ENCODE measurements at regions not wholly inside any gene's neighbourhood (a gene's known extent, or its start where the extent isn't known, plus 50 kb on each side); places are given as distances from the start of the nearest gene placed in this dataset.
A peak's percentile ranks its signal among the peaks of the same experiment; 100 is the strongest.

DNA sequence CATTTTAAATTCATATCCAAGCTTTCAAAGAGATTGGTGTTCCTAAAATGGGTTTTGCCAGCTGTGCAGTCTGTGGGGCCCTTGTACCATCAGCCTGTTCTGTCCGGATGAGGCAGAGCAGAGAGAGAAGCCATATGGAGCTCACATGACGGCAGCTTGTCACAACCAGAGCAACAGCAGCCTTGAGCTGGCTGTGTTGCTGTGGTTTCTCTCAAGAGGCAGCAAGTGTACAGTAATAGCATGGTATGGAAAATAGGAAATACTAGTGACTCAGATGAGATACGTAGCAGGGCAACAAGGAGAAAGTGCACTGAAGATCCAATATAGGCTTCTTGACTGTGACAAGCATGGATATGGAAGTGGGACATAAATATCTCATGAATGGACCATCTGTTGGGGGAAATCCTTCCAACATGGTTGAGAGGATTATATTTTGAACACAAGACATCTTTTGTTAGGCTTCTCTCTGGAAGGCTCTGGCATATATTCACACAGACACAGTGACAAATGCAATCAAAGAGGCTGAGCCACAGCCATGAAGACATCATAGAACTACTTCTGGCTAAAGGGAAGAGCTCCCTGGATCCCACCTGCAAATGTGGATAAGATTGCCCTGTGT is 251.0 kb upstream of the TAC1 start:
- no peaks in the 10 kb centered on the region for H3F3A ChIP-seq (ENCODE audit: insufficient read depth, low read length)
- no peak overlapping the region for H3K4me2 ChIP-seq (ENCODE audit: low read length)
- H3K9me3 ChIP-seq (ENCODE audit: low read length): no peaks in the 10 kb centered on the region
- no peaks in the 10 kb centered on the region for H3K4me1 ChIP-seq (ENCODE audit: insufficient read depth, low read length, severe bottlenecking)
- TF ChIP-seq, protein P1, sequence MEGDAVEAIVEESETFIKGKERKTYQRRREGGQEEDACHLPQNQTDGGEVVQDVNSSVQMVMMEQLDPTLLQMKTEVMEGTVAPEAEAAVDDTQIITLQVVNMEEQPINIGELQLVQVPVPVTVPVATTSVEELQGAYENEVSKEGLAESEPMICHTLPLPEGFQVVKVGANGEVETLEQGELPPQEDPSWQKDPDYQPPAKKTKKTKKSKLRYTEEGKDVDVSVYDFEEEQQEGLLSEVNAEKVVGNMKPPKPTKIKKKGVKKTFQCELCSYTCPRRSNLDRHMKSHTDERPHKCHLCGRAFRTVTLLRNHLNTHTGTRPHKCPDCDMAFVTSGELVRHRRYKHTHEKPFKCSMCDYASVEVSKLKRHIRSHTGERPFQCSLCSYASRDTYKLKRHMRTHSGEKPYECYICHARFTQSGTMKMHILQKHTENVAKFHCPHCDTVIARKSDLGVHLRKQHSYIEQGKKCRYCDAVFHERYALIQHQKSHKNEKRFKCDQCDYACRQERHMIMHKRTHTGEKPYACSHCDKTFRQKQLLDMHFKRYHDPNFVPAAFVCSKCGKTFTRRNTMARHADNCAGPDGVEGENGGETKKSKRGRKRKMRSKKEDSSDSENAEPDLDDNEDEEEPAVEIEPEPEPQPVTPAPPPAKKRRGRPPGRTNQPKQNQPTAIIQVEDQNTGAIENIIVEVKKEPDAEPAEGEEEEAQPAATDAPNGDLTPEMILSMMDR (IDR thresholded peaks at IDR 0.05; ENCODE audit: low read length): no peak
- no peak for TF ChIP-seq EZH2 (IDR thresholded peaks at IDR 0.05; ENCODE audit: borderline replicate concordance, low read length)
- H3K9ac ChIP-seq (ENCODE audit: low read length): no peak overlapping the region
- no peak overlapping the region for H2AFZ ChIP-seq (ENCODE audit: low read length)
- 0 out of 2 replicates have a peak, but pooled peaks cover 2% of the 10 kb centered on the region for H3K27me3 ChIP-seq (ENCODE audit: insufficient read depth, low read length)
- no peaks in the 10 kb centered on the region for H3K36me3 ChIP-seq (ENCODE audit: insufficient read depth, low read length)
- no peak overlapping the region for H3K4me3 ChIP-seq (ENCODE audit: low read depth, low read length, poor library complexity, severe bottlenecking)
- H3K9me2 ChIP-seq (ENCODE audit: low read depth, low read length): no peaks in the 10 kb centered on the region
- H4K20me1 ChIP-seq (ENCODE audit: insufficient read depth, low read length): no peaks in the 10 kb centered on the region
- no peaks in the 10 kb centered on the region for H3K79me2 ChIP-seq (ENCODE audit: insufficient read depth, low read length)
- no peak overlapping the region for H3K27ac ChIP-seq (ENCODE audit: low read depth, low read length, poor library complexity, severe bottlenecking)

DNA sequence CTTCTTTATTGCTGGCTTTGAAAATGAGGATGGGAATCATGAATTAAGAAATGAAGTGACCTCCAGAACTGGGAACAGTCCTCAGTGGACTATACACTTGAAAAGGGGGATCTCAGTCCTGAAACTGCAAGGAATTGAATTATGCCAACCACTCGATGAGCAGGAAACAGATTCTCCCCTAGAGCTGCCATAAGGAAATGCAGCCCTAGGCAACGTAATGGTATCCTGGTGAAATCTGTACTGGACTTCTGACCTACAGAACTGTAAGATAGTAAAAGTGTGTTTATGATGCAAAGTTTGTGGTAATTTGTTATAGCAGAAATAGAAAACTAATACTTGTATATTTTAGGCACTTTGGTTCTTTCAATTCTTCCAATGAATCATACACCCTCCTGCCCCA is 236.4 kb upstream of the TAC1 start:
- Histone ChIP-seq H3K27me3 (ENCODE audit: insufficient read depth, low read length) (no peaks in the 10 kb centered on the region), H3K27ac (ENCODE audit: low read depth, low read length, poor library complexity, severe bottlenecking) (no peak overlapping the region), H3K9ac (ENCODE audit: low read length) (no peak overlapping the region), H3K4me1 (ENCODE audit: insufficient read depth, low read length, severe bottlenecking) (no peaks in the 10 kb centered on the region), H3K36me3 (ENCODE audit: insufficient read depth, low read length) (no peaks in the 10 kb centered on the region), H3K4me3 (ENCODE audit: low read depth, low read length, poor library complexity, severe bottlenecking) (no peak overlapping the region), H4K20me1 (ENCODE audit: insufficient read depth, low read length) (no peaks in the 10 kb centered on the region), H3K9me2 (ENCODE audit: low read depth, low read length) (no peaks in the 10 kb centered on the region), H2AFZ (ENCODE audit: low read length) (no peak overlapping the region), H3K79me2 (ENCODE audit: insufficient read depth, low read length) (no peaks in the 10 kb centered on the region), H3K4me2 (ENCODE audit: low read length) (no peak overlapping the region), H3K9me3 (ENCODE audit: low read length) (no peaks in the 10 kb centered on the region), H3F3A (ENCODE audit: insufficient read depth, low read length) (no peaks in the 10 kb centered on the region)
- no peak for TF ChIP-seq EZH2 (IDR thresholded peaks at IDR 0.05; ENCODE audit: borderline replicate concordance, low read length)
- TF ChIP-seq, protein P1 (IDR thresholded peaks at IDR 0.05; ENCODE audit: low read length): no peak

DNA sequence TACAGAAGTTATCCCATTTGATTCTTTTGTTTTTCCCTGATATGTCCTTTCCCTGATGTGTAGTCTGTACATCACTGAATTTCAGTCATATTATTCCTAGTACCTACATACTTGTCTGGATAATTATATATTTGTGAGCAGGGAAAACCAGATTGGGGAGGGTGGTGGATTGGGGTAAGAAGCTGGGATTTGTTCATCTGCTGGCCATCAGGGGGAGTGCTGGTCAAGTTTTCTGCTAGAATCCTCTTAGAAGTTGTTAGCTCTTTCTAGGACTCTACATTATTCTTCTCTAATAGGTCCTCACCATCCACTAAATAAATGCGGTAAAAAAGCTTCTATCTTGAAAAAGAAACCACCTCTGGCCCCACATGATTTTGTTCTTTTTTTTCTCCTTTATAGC is 232.7 kb upstream of the TAC1 start:
- no peak for TF ChIP-seq EZH2 (IDR thresholded peaks at IDR 0.05; ENCODE audit: borderline replicate concordance, low read length)
- TF ChIP-seq, protein P1 (IDR thresholded peaks at IDR 0.05; ENCODE audit: low read length): peak; percentile 82
- H3K27ac ChIP-seq (ENCODE audit: low read depth, low read length, poor library complexity, severe bottlenecking): no peak overlapping the region
- H3K4me1 ChIP-seq (ENCODE audit: insufficient read depth, low read length, severe bottlenecking): no peaks in the 10 kb centered on the region
- H3F3A ChIP-seq (ENCODE audit: insufficient read depth, low read length): no peaks in the 10 kb centered on the region
- H3K9me2 ChIP-seq (ENCODE audit: low read depth, low read length): no peaks in the 10 kb centered on the region
- H3K4me2 ChIP-seq (ENCODE audit: low read length): no peak overlapping the region
- no peaks in the 10 kb centered on the region for H4K20me1 ChIP-seq (ENCODE audit: insufficient read depth, low read length)
- H2AFZ ChIP-seq (ENCODE audit: low read length): no peak overlapping the region
- no peaks in the 10 kb centered on the region for H3K27me3 ChIP-seq (ENCODE audit: insufficient read depth, low read length)
- no peaks in the 10 kb centered on the region for H3K9me3 ChIP-seq (ENCODE audit: low read length)
- H3K79me2 ChIP-seq (ENCODE audit: insufficient read depth, low read length): no peaks in the 10 kb centered on the region
- H3K36me3 ChIP-seq (ENCODE audit: insufficient read depth, low read length): no peaks in the 10 kb centered on the region
- no peak overlapping the region for H3K9ac ChIP-seq (ENCODE audit: low read length)
- H3K4me3 ChIP-seq (ENCODE audit: low read depth, low read length, poor library complexity, severe bottlenecking): no peak overlapping the region

Measured in OCI-LY1 (cell line).